Liver (tissue), 8 donors: ENCODE measurements at regions not wholly inside any gene's neighbourhood (a gene's known extent, or its start where the extent isn't known, plus 50 kb on each side); places are given as distances from the start of the nearest gene placed in this dataset.
"Not testable (repeated sequence)": the region's sequence is repeated elsewhere in the genome, so short reads cannot be mapped to it uniquely, and the experiment has no call there.

Experiments
- DNase-seq: peaks from one replicate; pipeline ENCODE4 v3.0.0-alpha.2; 2017; ENCODE audit warnings: low spot score
- H3K27ac ChIP-seq, 2 donors: one replicate each; pipeline ENCODE4 v1.7.0; 2013; ENCODE audit warnings: inconsistent platforms in 2 of 2, low read length in 2 of 2, control low read depth in 1 of 2, low read depth in 1 of 2, mild to moderate bottlenecking in 1 of 2
- H3K27me3 ChIP-seq, 4 donors: one replicate each; pipeline versions ENCODE4 v1.6.1 to v1.7.0; 2013; ENCODE audit warnings: low read length in 3 of 4, inconsistent platforms in 1 of 4, mild to moderate bottlenecking in 1 of 4, moderate library complexity in 1 of 4; ENCODE audit not compliant: control insufficient read depth in 4 of 4, insufficient read depth in 4 of 4
- H3K36me3 ChIP-seq, 4 donors: one replicate each; pipeline versions ENCODE4 v1.6.1 to v1.7.0; 2013; ENCODE audit warnings: low read length in 3 of 4, mild to moderate bottlenecking in 3 of 4, low read depth in 1 of 4, moderate library complexity in 1 of 4; ENCODE audit not compliant: control insufficient read depth in 4 of 4, insufficient read depth in 3 of 4
- H3K4me1 ChIP-seq, 4 donors: one replicate each; pipeline versions ENCODE4 v1.6.1 to v1.7.0; 2013; ENCODE audit warnings: low read length in 3 of 4, mild to moderate bottlenecking in 3 of 4, moderate library complexity in 1 of 4; ENCODE audit not compliant: control insufficient read depth in 4 of 4, insufficient read depth in 4 of 4
- H3K4me3 ChIP-seq, 3 donors: one replicate each; pipeline versions ENCODE4 v1.6.1 to v1.7.0; 2013; ENCODE audit warnings: low read length in 3 of 3, control low read depth in 1 of 3, low read depth in 1 of 3, mild to moderate bottlenecking in 1 of 3
- H3K9ac ChIP-seq, 2 donors: one replicate each; pipeline ENCODE4 v1.7.0; 2013; ENCODE audit warnings: low read length in 2 of 2, mild to moderate bottlenecking in 2 of 2, moderate library complexity in 2 of 2, control low read depth in 1 of 2, low read depth in 1 of 2
- H3K9me3 ChIP-seq, 4 donors: one replicate each; pipeline versions ENCODE4 v1.6.1 to v1.7.0; 2013; ENCODE audit warnings: low read length in 3 of 4; ENCODE audit not compliant: control insufficient read depth in 4 of 4
- EGR1 ChIP-seq, 2 donors: IDR thresholded peaks; 2 replicates each; pipeline ENCODE4 v1.6.1; 2016 to 2018; ENCODE audit warnings: antibody characterized with exemption in 2 of 2, low read depth in 2 of 2
- FOXA1 ChIP-seq: IDR thresholded peaks from 2 replicates; pipeline ENCODE4 v1.6.1; 2016; ENCODE audit warnings: antibody characterized with exemption
- FOXA2 ChIP-seq: IDR thresholded peaks from 2 replicates; pipeline ENCODE4 v1.6.1; 2016; ENCODE audit warnings: antibody characterized with exemption
- GABPA ChIP-seq, 2 donors: IDR thresholded peaks in 1 of 2; conservative IDR thresholded peaks in 1 of 2; 2 replicates each; pipeline ENCODE4 v1.6.1; 2016; ENCODE audit warnings: antibody characterized with exemption in 2 of 2, mild to moderate bottlenecking in 1 of 2, moderate library complexity in 1 of 2
- HNF4A ChIP-seq, 2 donors: conservative IDR thresholded peaks; 2 replicates each; pipeline ENCODE4 v1.6.1; 2016; ENCODE audit warnings: antibody characterized with exemption in 2 of 2, mild to moderate bottlenecking in 2 of 2
- HNF4G ChIP-seq: IDR thresholded peaks from 2 replicates; pipeline ENCODE4 v1.6.1; 2016; ENCODE audit warnings: antibody characterized with exemption
- NR2F2 ChIP-seq: IDR thresholded peaks from 2 replicates; pipeline ENCODE4 v1.6.1; 2016; ENCODE audit warnings: antibody characterized with exemption
- RAD21 ChIP-seq, 2 donors: IDR thresholded peaks; 2 replicates each; pipeline ENCODE4 v1.6.1; 2016; ENCODE audit warnings: antibody characterized with exemption in 2 of 2, mild to moderate bottlenecking in 2 of 2
- RXRA ChIP-seq, 2 donors: IDR thresholded peaks; 2 replicates each; pipeline ENCODE4 v1.6.1; 2017 to 2018; ENCODE audit warnings: antibody characterized with exemption in 2 of 2, mild to moderate bottlenecking in 1 of 2
- SP1 ChIP-seq: IDR thresholded peaks from 2 replicates; pipeline ENCODE4 v1.6.1; 2018; ENCODE audit warnings: antibody characterized with exemption, mild to moderate bottlenecking
- TAF1 ChIP-seq: conservative IDR thresholded peaks from 2 replicates; pipeline ENCODE4 v1.6.1; 2016; ENCODE audit warnings: antibody characterized with exemption, mild to moderate bottlenecking
- YY1 ChIP-seq: IDR thresholded peaks from 2 replicates; pipeline ENCODE4 v1.6.1; 2016; ENCODE audit warnings: antibody characterized with exemption, mild to moderate bottlenecking
- WGBS: extraction: QIAGEN DNeasy Blood & Tissue Kit; methylation state at CpG from one replicate; pipeline ENCODE4 v1.1.7; 2013; 5-methylcytosine and 5-hydroxymethylcytosine counted together
- TF ChIP-seq, protein P1 (sequence below): IDR thresholded peaks from 2 replicates; pipeline ENCODE4 v1.6.1; 2016; ENCODE audit warnings: antibody characterized with exemption
- TF ChIP-seq, protein P2 (sequence below): IDR thresholded peaks from 2 replicates; pipeline ENCODE4 v1.6.1; 2016; ENCODE audit warnings: antibody characterized with exemption, mild to moderate bottlenecking
- TF ChIP-seq, protein P3 (sequence below): IDR thresholded peaks from 2 replicates; pipeline ENCODE4 v1.6.1; 2016; ENCODE audit warnings: antibody characterized with exemption
- TF ChIP-seq, protein P4 (sequence below): fragments of 150-350 bp; IDR thresholded peaks from 2 replicates; pipeline ENCODE4 v1.5.1; 2017; ENCODE audit warnings: improper control_type of control experiment, low read depth, low read length; ENCODE audit not compliant: missing input control
- TF ChIP-seq, protein P5 (sequence below): IDR thresholded peaks from 2 replicates; pipeline ENCODE4 v1.6.1; 2016; ENCODE audit warnings: antibody characterized with exemption
- donor health status: healthy.
- donor health status: healthy.
- donor health status: healthy.
- donor health status: healthy.
- donor health status: healthy.

DNA sequence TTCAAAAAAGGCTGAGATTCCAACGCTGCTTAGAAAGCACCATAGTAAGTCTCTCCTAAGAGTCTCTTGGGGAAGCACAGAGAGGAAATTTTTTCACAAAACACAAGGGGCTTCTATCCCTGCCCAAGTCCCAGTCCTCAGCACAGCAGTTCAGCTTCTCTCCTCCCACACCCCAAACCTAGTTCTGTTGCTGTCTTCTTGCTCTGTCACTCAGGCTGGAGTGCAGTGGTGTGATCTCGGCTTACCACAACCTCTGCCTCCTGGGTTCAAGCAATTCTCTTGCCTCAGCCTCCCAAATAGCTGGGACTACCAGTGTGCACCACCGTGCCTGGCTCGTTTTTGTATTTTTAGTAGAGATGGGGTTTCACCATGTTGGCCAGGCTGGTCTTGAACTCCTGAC, 79.2 kb downstream of the FGD2 start:
- not testable (repeated sequence) for H3K9ac ChIP-seq, H3K27ac ChIP-seq, H3K4me3 ChIP-seq, H3K36me3 ChIP-seq, H3K27me3 ChIP-seq, DNase-seq, H3K9me3 ChIP-seq
- 96% methylated on average over 4 of the region's 4 CpGs for WGBS
- H3K4me1 ChIP-seq = peaks cover 11 to 28% (median 16%) of the 10 kb centered on the region in 4 donors

DNA sequence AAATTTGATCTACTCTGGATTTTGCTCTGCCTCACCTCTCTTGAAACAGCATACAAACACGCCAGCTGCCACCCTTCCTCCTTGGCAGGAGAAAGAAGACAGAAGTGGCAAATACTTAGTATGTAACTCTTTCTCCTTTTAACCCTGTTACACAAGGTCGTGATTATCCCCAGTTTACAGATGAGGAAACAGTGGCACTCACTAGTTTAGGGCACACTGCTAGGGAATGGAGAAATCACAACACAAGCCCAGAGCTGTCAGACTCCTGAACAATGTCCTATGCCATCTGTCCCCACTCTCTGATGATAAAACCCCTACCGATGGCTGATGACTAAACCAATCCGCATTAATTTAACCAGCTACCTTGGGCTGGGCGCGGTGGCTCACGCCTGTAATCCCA, 79.7 kb downstream of the FGD2 start:
- Histone ChIP-seq H3K27ac (no peak overlapping the region), H3K27me3 (no peaks in the 10 kb centered on the region), H3K4me3 (no peak overlapping the region), H3K4me1 (peaks cover 11 to 28% (median 16%) of the 10 kb centered on the region in 4 donors), H3K9me3 (no peaks in the 10 kb centered on the region), H3K9ac (no peak overlapping the region), H3K36me3 (no peaks in the 10 kb centered on the region)
- 94% methylated on average over 7 of the region's 7 CpGs for WGBS
- DNase-seq = no peak
- TF ChIP-seq, protein P1, sequence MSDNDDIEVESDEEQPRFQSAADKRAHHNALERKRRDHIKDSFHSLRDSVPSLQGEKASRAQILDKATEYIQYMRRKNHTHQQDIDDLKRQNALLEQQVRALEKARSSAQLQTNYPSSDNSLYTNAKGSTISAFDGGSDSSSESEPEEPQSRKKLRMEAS = no peak
- TF ChIP-seq GABPA (IDR thresholded peaks at IDR 0.05 in 1 of 2, conservative IDR thresholded peaks at IDR 0.05 in 1 of 2) (no peak), RAD21 (IDR thresholded peaks at IDR 0.05) (no peak), RXRA (IDR thresholded peaks at IDR 0.05) (no peak), FOXA2 (no peak), HNF4G (no peak), EGR1 (IDR thresholded peaks at IDR 0.05; ENCODE audit: low read depth in 2 of 2) (no peak), FOXA1 (no peak), TAF1 (no peak), HNF4A (conservative IDR thresholded peaks at IDR 0.05) (no peak), NR2F2 (no peak), SP1 (no peak), YY1 (no peak)
- TF ChIP-seq, protein P2, sequence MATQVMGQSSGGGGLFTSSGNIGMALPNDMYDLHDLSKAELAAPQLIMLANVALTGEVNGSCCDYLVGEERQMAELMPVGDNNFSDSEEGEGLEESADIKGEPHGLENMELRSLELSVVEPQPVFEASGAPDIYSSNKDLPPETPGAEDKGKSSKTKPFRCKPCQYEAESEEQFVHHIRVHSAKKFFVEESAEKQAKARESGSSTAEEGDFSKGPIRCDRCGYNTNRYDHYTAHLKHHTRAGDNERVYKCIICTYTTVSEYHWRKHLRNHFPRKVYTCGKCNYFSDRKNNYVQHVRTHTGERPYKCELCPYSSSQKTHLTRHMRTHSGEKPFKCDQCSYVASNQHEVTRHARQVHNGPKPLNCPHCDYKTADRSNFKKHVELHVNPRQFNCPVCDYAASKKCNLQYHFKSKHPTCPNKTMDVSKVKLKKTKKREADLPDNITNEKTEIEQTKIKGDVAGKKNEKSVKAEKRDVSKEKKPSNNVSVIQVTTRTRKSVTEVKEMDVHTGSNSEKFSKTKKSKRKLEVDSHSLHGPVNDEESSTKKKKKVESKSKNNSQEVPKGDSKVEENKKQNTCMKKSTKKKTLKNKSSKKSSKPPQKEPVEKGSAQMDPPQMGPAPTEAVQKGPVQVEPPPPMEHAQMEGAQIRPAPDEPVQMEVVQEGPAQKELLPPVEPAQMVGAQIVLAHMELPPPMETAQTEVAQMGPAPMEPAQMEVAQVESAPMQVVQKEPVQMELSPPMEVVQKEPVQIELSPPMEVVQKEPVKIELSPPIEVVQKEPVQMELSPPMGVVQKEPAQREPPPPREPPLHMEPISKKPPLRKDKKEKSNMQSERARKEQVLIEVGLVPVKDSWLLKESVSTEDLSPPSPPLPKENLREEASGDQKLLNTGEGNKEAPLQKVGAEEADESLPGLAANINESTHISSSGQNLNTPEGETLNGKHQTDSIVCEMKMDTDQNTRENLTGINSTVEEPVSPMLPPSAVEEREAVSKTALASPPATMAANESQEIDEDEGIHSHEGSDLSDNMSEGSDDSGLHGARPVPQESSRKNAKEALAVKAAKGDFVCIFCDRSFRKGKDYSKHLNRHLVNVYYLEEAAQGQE = no peak
- TF ChIP-seq, protein P3, sequence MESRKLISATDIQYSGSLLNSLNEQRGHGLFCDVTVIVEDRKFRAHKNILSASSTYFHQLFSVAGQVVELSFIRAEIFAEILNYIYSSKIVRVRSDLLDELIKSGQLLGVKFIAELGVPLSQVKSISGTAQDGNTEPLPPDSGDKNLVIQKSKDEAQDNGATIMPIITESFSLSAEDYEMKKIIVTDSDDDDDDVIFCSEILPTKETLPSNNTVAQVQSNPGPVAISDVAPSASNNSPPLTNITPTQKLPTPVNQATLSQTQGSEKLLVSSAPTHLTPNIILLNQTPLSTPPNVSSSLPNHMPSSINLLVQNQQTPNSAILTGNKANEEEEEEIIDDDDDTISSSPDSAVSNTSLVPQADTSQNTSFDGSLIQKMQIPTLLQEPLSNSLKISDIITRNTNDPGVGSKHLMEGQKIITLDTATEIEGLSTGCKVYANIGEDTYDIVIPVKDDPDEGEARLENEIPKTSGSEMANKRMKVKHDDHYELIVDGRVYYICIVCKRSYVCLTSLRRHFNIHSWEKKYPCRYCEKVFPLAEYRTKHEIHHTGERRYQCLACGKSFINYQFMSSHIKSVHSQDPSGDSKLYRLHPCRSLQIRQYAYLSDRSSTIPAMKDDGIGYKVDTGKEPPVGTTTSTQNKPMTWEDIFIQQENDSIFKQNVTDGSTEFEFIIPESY = no peak
- TF ChIP-seq, protein P4, sequence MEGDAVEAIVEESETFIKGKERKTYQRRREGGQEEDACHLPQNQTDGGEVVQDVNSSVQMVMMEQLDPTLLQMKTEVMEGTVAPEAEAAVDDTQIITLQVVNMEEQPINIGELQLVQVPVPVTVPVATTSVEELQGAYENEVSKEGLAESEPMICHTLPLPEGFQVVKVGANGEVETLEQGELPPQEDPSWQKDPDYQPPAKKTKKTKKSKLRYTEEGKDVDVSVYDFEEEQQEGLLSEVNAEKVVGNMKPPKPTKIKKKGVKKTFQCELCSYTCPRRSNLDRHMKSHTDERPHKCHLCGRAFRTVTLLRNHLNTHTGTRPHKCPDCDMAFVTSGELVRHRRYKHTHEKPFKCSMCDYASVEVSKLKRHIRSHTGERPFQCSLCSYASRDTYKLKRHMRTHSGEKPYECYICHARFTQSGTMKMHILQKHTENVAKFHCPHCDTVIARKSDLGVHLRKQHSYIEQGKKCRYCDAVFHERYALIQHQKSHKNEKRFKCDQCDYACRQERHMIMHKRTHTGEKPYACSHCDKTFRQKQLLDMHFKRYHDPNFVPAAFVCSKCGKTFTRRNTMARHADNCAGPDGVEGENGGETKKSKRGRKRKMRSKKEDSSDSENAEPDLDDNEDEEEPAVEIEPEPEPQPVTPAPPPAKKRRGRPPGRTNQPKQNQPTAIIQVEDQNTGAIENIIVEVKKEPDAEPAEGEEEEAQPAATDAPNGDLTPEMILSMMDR = no peak
- TF ChIP-seq, protein P5, sequence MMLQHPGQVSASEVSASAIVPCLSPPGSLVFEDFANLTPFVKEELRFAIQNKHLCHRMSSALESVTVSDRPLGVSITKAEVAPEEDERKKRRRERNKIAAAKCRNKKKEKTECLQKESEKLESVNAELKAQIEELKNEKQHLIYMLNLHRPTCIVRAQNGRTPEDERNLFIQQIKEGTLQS = no peak
